ENCODE measurements at regions not wholly inside any gene's neighbourhood (a gene's known extent, or its start where the extent isn't known, plus 50 kb on each side); places are given as distances from the start of the nearest gene placed in this dataset.
"Not testable (repeated sequence)": the region's sequence is repeated elsewhere in the genome, so short reads cannot be mapped to it uniquely, and the experiment has no call there.

- TF ChIP-seq CTCF (IDR thresholded peaks at IDR 0.05; ENCODE audit: low read depth, low read length, poor library complexity, severe bottlenecking) (no peak), EZH2phosphoT487 (IDR thresholded peaks at IDR 0.05; ENCODE audit: borderline replicate concordance, low read length) (no peak)
- no peaks in the 10 kb centered on the region for H3F3A ChIP-seq (ENCODE audit: control insufficient read depth, insufficient read depth)
- no peaks in the 10 kb centered on the region for H3K9me3 ChIP-seq (ENCODE audit: control insufficient read depth, insufficient read depth, low read length)
- H3K9me2 ChIP-seq (replicated peaks; ENCODE audit: control insufficient read depth, low read length) = no peaks in the 10 kb centered on the region
- H3K4me2 ChIP-seq (ENCODE audit: low read length) = no peak overlapping the region
- no peak overlapping the region for H3K27ac ChIP-seq (ENCODE audit: low read depth, low read length)
- H3K36me3 ChIP-seq (ENCODE audit: control insufficient read depth, low read length) = no peaks in the 10 kb centered on the region
- H3K4me3 ChIP-seq (ENCODE audit: low read length) = no peak overlapping the region
- no peaks in the 10 kb centered on the region for H3K4me1 ChIP-seq (ENCODE audit: control insufficient read depth, low read length)
- no peaks in the 10 kb centered on the region for H3K79me2 ChIP-seq (ENCODE audit: control insufficient read depth, low read length)
- no peaks in the 10 kb centered on the region for H3K27me3 ChIP-seq (ENCODE audit: control insufficient read depth, low read length)
- no peaks in the 10 kb centered on the region for H4K20me1 ChIP-seq (ENCODE audit: control insufficient read depth, insufficient read depth, low read depth, low read length)
Observed at GRCh38 chr2:237236188-237236587, 150.5 kb downstream of the COPS8 start.

GRCh38 chr2:237238249-237238648 is 152.6 kb downstream of the COPS8 start:
- Histone ChIP-seq H3K27ac (ENCODE audit: low read depth, low read length) (no peak overlapping the region), H3F3A (ENCODE audit: control insufficient read depth, insufficient read depth) (no peaks in the 10 kb centered on the region), H3K4me1 (ENCODE audit: control insufficient read depth, low read length) (no peaks in the 10 kb centered on the region), H3K9me2 (replicated peaks; ENCODE audit: control insufficient read depth, low read length) (no peaks in the 10 kb centered on the region), H3K27me3 (ENCODE audit: control insufficient read depth, low read length) (no peaks in the 10 kb centered on the region), H4K20me1 (ENCODE audit: control insufficient read depth, insufficient read depth, low read depth, low read length) (no peaks in the 10 kb centered on the region), H3K36me3 (ENCODE audit: control insufficient read depth, low read length) (no peaks in the 10 kb centered on the region), H3K79me2 (ENCODE audit: control insufficient read depth, low read length) (no peaks in the 10 kb centered on the region), H3K9me3 (ENCODE audit: control insufficient read depth, insufficient read depth, low read length) (no peaks in the 10 kb centered on the region), H3K4me2 (ENCODE audit: low read length) (no peak overlapping the region), H3K4me3 (ENCODE audit: low read length) (no peak overlapping the region)
- TF ChIP-seq CTCF (IDR thresholded peaks at IDR 0.05; ENCODE audit: low read depth, low read length, poor library complexity, severe bottlenecking) (no peak), EZH2phosphoT487 (IDR thresholded peaks at IDR 0.05; ENCODE audit: borderline replicate concordance, low read length) (no peak)

- no peaks in the 10 kb centered on the region for H3K4me1 ChIP-seq (ENCODE audit: control insufficient read depth, low read length)
- H3K27me3 ChIP-seq (ENCODE audit: control insufficient read depth, low read length) = no peaks in the 10 kb centered on the region
- no peak overlapping the region for H3K4me2 ChIP-seq (ENCODE audit: low read length)
- H3K36me3 ChIP-seq (ENCODE audit: control insufficient read depth, low read length) = no peaks in the 10 kb centered on the region
- TF ChIP-seq CTCF (IDR thresholded peaks at IDR 0.05; ENCODE audit: low read depth, low read length, poor library complexity, severe bottlenecking) (no peak), EZH2phosphoT487 (IDR thresholded peaks at IDR 0.05; ENCODE audit: borderline replicate concordance, low read length) (no peak)
- H3K9me2 ChIP-seq (replicated peaks; ENCODE audit: control insufficient read depth, low read length) = no peaks in the 10 kb centered on the region
- H4K20me1 ChIP-seq (ENCODE audit: control insufficient read depth, insufficient read depth, low read depth, low read length) = no peaks in the 10 kb centered on the region
- no peak overlapping the region for H3K4me3 ChIP-seq (ENCODE audit: low read length)
- no peak overlapping the region for H3K27ac ChIP-seq (ENCODE audit: low read depth, low read length)
- H3F3A ChIP-seq (ENCODE audit: control insufficient read depth, insufficient read depth) = no peaks in the 10 kb centered on the region
- no peaks in the 10 kb centered on the region for H3K9me3 ChIP-seq (ENCODE audit: control insufficient read depth, insufficient read depth, low read length)
- H3K79me2 ChIP-seq (ENCODE audit: control insufficient read depth, low read length) = no peaks in the 10 kb centered on the region
Observed at GRCh38 chr2:237240252-237240651, 154.6 kb downstream of the COPS8 start.

GRCh38 chr2:237240868-237241267 is 155.2 kb downstream of the COPS8 start:
- H3K27ac ChIP-seq (ENCODE audit: low read depth, low read length); H3K27me3 ChIP-seq (ENCODE audit: control insufficient read depth, low read length); H3K9me2 ChIP-seq (replicated peaks; ENCODE audit: control insufficient read depth, low read length); H3K9me3 ChIP-seq (ENCODE audit: control insufficient read depth, insufficient read depth, low read length); H3K79me2 ChIP-seq (ENCODE audit: control insufficient read depth, low read length); H3K4me1 ChIP-seq (ENCODE audit: control insufficient read depth, low read length); H3F3A ChIP-seq (ENCODE audit: control insufficient read depth, insufficient read depth); H3K36me3 ChIP-seq (ENCODE audit: control insufficient read depth, low read length); H3K4me2 ChIP-seq (ENCODE audit: low read length); H3K4me3 ChIP-seq (ENCODE audit: low read length); H4K20me1 ChIP-seq (ENCODE audit: control insufficient read depth, insufficient read depth, low read depth, low read length): not testable (repeated sequence)
